ENCODE measurements at regions not wholly inside any gene's neighbourhood (a gene's known extent, or its start where the extent isn't known, plus 50 kb on each side); places are given as distances from the start of the nearest gene placed in this dataset.
A peak's percentile ranks its signal among the peaks of the same experiment; 100 is the strongest.
"Not testable (repeated sequence)": the region's sequence is repeated elsewhere in the genome, so short reads cannot be mapped to it uniquely, and the experiment has no call there.

GRCh38 chr6:153392156-153392555 is 261.1 kb upstream of the RGS17 start:
- DNase-seq, result no peak

DNA sequence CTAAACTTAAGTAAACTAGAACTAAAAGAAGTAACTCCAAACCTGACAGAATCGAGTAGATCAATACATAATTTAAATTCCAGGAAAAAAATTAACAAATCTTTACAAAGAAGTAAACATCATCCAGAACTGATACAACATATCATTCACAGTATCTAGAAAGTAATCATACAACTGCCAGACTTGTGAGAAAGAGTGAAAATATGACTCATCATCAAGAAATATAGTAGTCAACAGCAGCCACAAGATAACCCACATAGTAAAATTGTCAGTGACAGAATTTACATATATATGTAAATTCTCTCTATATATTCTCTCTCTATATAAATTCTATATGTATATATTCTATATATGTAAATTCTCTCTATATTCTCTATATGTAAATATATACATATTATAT is 242.8 kb upstream of the RGS17 start:
- no peak for DNase-seq

DNA sequence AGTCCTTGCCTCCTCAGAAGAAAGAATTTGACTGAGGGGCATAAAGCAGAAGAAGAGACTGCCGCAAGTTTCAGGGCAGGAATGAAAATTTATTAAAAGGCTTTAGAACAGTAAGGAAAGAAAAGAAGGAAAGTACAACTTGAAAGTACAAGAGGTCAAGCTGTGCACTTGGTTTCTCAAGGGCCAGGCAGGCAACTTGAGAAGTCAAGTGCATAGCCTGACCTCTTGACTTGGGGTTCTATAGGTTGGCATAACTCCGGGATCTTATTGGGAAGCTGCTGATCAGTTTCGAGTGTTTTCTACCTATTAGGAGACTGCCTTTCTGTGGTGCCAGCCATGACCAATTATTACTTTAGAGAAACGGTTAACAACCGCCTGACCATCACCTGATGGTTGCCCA is 237.0 kb upstream of the RGS17 start:
- DNase-seq, result no peak

DNA sequence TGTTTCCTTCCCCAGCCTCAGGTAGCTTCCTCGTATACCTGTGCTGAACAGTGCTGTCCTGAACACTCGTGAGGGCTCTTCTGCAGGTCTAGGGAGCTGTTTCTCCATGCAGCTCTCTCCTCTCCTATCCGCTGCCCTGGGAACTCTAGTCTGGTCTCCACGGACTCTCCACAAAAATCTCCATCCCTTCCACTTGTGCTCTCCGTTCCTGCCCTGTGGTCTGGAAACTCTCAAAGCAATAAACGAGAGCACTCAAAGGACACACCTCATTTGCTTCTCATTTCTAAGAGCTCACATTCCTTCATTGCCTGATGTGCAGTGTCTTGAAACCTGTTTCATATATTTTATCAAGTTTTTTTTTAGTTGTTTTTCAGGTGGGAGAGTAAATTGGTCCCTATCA is 235.9 kb upstream of the RGS17 start:
- no peak for DNase-seq

- DNase-seq, result no peak
Measured at GRCh38 chr6:153357391-153357790, 226.3 kb upstream of the RGS17 start.

- no peak for DNase-seq
Measured at GRCh38 chr6:153340568-153340967, 209.5 kb upstream of the RGS17 start.

- no peak for DNase-seq
Measured at GRCh38 chr6:153334121-153334520, 203.0 kb upstream of the RGS17 start.

DNA sequence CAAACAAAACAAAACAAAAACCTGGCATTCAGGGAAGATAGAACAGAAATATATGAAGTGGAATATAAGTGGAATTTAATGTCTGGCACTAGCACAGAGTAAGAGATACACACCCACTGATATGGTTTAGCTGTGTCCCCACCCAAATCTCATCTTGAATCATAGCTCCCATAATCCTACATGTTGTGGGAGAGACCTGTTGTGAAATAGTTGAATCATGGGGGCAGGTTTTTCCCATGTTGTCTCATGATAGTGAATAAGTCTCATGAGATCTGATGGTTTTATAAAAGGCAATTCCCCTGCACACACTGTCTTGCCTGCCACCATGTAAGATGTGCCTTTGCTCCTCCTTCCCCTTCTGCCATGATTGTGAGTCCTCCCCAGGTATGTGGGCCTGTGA is 200.1 kb upstream of the RGS17 start:
- DNase-seq, result not testable (repeated sequence)

DNA sequence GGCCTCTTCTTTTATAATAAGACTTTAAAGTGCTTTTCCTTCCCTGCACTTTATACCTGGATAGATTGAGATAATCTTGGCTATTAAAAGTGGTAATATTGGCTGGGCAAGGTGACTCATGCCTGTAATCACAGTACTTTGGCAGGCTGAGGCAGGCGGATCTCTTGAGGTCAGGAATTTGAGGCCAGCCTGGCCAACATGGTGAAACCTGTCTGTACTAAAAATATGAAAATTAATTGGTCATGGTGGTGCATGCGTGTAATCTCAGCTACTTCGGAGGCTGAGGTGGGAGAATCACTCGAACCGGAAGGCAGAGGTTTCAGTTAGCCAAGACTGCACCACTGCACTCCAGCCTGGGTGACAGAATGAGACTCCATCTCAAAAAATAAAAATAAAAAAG is 197.1 kb upstream of the RGS17 start:
- no peak for DNase-seq

DNA sequence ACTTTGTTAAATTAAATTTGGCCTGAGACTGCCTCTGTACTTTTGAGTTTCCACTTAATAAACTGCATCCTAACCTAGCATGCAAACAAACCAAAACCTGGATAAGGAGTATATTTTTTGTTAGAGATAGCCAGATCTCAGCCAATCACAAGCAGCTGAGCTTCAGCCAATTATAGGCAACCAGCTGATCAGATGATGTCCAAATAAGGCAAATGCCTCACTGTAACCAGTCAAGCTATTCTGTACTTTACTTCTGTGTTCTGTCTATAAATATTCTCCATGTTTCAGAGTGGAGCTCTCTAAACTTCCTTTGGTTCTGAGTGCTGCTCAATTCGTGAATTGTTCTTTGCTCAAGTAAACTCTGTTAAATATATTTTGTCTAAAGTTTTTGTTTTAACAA is 194.6 kb upstream of the RGS17 start:
- DNase-seq, result no peak

- DNase-seq, result peak; percentile 59 to 67
Measured at GRCh38 chr6:153312634-153313033, 181.6 kb upstream of the RGS17 start.

- no peak for DNase-seq
Measured at GRCh38 chr6:153309651-153310050, 178.6 kb upstream of the RGS17 start.

GRCh38 chr6:153302133-153302532 is 171.1 kb upstream of the RGS17 start:
- no peak for DNase-seq

DNA sequence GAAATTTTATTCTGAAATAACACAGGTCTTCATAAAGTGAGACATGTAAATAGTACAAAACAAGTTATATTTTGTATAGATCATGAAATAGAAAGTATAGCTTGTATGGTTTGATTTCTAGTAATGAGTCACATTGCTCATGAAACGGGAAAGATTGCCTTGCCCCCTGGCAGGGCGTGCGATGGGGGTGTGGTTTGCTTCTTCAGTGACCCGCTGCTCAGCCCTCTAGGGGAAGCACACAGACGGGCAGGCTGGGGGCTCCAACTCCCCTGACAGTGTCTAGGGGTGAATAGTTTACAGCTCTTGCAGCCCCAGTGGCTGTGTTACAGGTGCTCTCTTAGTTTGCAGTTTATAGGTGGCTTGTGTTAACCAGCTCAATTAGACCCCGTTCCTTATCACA is 170.5 kb upstream of the RGS17 start:
- no peak for DNase-seq

DNA sequence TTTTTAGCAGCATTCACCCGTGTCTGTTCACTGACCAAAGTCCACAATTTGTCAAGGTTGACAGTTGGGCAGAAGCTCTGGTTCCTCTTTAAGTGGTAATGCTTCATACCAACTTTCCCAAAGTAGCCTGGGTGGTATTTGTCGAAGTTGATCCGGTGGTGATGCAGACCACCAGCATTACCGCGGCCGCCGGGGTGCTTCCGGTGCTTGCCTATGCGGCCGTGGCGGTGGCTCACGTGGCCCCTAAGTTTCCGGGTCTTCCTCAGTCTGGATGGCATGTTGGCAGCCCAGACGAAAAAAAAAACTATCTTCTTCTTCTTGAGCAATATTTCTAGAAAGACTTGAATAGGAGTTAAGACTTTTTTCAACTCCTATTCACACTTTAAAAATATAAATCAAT is 151.4 kb upstream of the RGS17 start:
- not testable (repeated sequence) for DNase-seq

- no peak for DNase-seq
Measured at GRCh38 chr6:153275997-153276396, 144.9 kb upstream of the RGS17 start.

- DNase-seq, result no peak
Measured at GRCh38 chr6:153272201-153272980, 141.3 kb upstream of the RGS17 start.

GRCh38 chr6:153263489-153263888 is 132.4 kb upstream of the RGS17 start:
- no peak for DNase-seq

DNA sequence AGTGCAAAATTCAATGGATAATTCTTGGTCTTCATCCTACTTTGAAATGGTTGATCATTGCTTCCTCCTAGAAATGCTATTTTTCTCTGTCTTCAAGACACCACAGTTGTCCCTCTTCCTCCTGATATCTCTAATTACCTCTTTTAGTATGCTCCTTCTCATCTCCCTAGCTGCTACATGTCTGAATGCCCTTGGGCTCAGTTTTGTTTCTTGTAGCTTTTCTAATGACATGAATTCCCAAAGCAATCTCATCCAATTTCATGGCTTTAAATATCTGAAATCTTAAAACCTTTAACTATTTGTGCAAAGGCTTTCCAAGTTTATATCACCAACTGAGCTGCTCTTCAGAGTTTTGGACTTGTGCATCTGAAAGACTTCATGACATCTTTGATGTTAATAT is 120.2 kb upstream of the RGS17 start:
- DNase-seq, result no peak

DNA sequence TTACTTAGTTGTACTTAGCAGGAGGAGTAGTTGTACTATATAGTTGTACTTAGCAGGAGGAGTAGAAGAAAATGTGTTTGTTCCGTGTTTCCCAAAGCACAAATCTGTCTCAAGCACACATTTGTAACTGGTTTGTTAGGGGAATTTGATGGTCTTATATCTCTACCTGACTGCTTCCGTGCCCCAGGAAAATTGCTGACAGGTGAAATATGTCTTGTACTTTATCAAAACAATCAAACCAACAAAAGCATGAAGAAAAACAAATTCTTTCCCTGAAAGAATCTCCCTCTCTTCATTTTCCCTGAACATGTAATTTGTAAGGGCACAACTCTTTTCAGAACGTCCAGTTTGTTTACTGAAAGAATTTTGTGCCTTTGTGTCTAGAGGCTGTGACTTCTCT is 106.6 kb upstream of the RGS17 start:
- no peak for DNase-seq

GRCh38 chr6:153231048-153231646 is 100.1 kb upstream of the RGS17 start:
- DNase-seq, result peak; percentile 28 to 48

- DNase-seq, result no peak
Measured at GRCh38 chr6:153218184-153218792, 87.2 kb upstream of the RGS17 start.

GRCh38 chr6:153216789-153217188 is 85.7 kb upstream of the RGS17 start:
- DNase-seq, result no peak

DNA sequence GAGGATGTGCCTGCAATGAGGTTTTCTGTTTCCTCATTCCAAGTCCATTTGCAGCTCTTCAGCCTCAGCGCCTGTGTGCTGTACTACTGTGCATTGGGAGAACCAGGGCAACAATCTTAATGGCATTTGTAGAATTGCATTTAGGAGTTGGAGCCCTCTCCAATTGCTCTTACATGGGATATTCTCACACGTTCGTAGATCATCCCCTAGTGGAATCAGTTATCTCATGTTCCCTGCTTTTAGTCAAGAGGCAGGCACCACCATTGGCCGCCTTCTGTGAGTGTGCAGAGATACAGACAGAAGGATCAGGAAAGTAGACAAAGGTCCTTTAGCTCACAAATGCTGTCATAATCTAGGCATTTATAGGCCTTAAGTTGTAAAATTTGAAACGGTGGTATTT is 84.2 kb upstream of the RGS17 start:
- DNase-seq, result no peak
